GM23248 (cell line): ENCODE measurements at regions not wholly inside any gene's neighbourhood (a gene's known extent, or its start where the extent isn't known, plus 50 kb on each side); places are given as distances from the start of the nearest gene placed in this dataset.

ENCODE experiments used
- DNase-seq: peaks from one replicate; pipeline ENCODE4 v3.0.0-alpha.2; 2015
- H2AFZ ChIP-seq: fragments of 200-600 bp; sonication (generic); 2 replicates; pipeline ENCODE4 v1.6.1; 2016; ENCODE audit warnings: antibody characterized with exemption
- H3F3A ChIP-seq: fragments of 200-600 bp; sonication (generic); 2 replicates; pipeline ENCODE4 v1.6.1; 2016; ENCODE audit warnings: mild to moderate bottlenecking, antibody characterized with exemption, mixed run types; ENCODE audit not compliant: insufficient read depth
- H3K27ac ChIP-seq: fragments of 200-600 bp; sonication (generic); 2 replicates; pipeline ENCODE4 v1.5.1; 2016; ENCODE audit warnings: mild to moderate bottlenecking
- H3K27me3 ChIP-seq: fragments of 200-600 bp; sonication (generic); replicated peaks from 2 replicates; pipeline ENCODE4 v1.6.1; 2016; ENCODE audit warnings: mild to moderate bottlenecking; ENCODE audit not compliant: insufficient read depth
- H3K36me3 ChIP-seq: fragments of 200-600 bp; sonication (generic); 2 replicates; pipeline ENCODE4 v1.6.1; 2016; ENCODE audit warnings: low read depth, mild to moderate bottlenecking
- H3K4me1 ChIP-seq: fragments of 200-600 bp; sonication (generic); 2 replicates; pipeline ENCODE4 v1.6.1; 2016; ENCODE audit warnings: mild to moderate bottlenecking; ENCODE audit not compliant: insufficient read depth
- H3K4me2 ChIP-seq: fragments of 200-600 bp; sonication (generic); one replicate; pipeline ENCODE4 v1.6.1; 2016; ENCODE audit warnings: mild to moderate bottlenecking; ENCODE audit not compliant: unreplicated experiment
- H3K4me3 ChIP-seq: fragments of 200-600 bp; sonication (generic); 2 replicates; pipeline ENCODE4 v1.5.1; 2016; ENCODE audit warnings: mild to moderate bottlenecking
- H3K79me2 ChIP-seq: fragments of 200-600 bp; sonication (generic); 2 replicates; pipeline ENCODE4 v1.6.1; 2016; ENCODE audit warnings: mild to moderate bottlenecking; ENCODE audit not compliant: insufficient read depth
- H3K9ac ChIP-seq: fragments of 200-600 bp; sonication (generic); 2 replicates; pipeline ENCODE4 v1.6.1; 2016; ENCODE audit warnings: mild to moderate bottlenecking
- H3K9me2 ChIP-seq: fragments of 200-600 bp; sonication (generic); 2 replicates; pipeline ENCODE4 v1.6.1; 2016; ENCODE audit warnings: mixed run types, mild to moderate bottlenecking, moderate library complexity; ENCODE audit not compliant: insufficient read depth
- H3K9me3 ChIP-seq: fragments of 200-600 bp; sonication (generic); one replicate; pipeline ENCODE4 v1.6.1; 2017; ENCODE audit warnings: low read depth
- H4K20me1 ChIP-seq: fragments of 200-600 bp; sonication (generic); 2 replicates; pipeline ENCODE4 v1.6.0; 2016; ENCODE audit not compliant: insufficient read depth
- EZH2 ChIP-seq: fragments of 200-600 bp; sonication (generic); IDR thresholded peaks from 2 replicates; pipeline ENCODE4 v1.6.1; 2018; ENCODE audit warnings: antibody characterized with exemption, mild to moderate bottlenecking; ENCODE audit not compliant: insufficient read depth, poor library complexity, severe bottlenecking
- EZH2phosphoT487 ChIP-seq: fragments of 200-600 bp; sonication (generic); IDR thresholded peaks from 2 replicates; pipeline ENCODE4 v1.6.1; 2018; ENCODE audit warnings: antibody characterized with exemption, moderate library complexity, mild to moderate bottlenecking, low read depth; ENCODE audit not compliant: insufficient read depth
- WGBS, 2 experiments: methylation state at CpG; one replicate each; pipeline ENCODE4 v1.1.6; 2015 to 2017; ENCODE audit warnings: low lambda C conversion rate in 2 of 2, low coverage in 1 of 2; ENCODE audit errors: missing lambda C conversion rate in 2 of 2; 5-methylcytosine and 5-hydroxymethylcytosine counted together
- in situ Hi-C: fragments of 300-500 bp; cut with MboI; formaldehyde crosslinking; loops from 2 replicates; pipeline ENCODE4 v1.15.0; 2020

- no peaks in the 10 kb centered on the region for H3K27me3 ChIP-seq
- TF ChIP-seq EZH2 (no peak), EZH2phosphoT487 (no peak)
- no peaks in the 10 kb centered on the region for H3K36me3 ChIP-seq
- peaks cover 10% of the 10 kb centered on the region for H3F3A ChIP-seq
- no peaks in the 10 kb centered on the region for H3K9me2 ChIP-seq
- H3K4me1 ChIP-seq, result peaks cover 20% of the 10 kb centered on the region
- DNase-seq, result peak; percentile 11
- no peak overlapping the region for H3K27ac ChIP-seq
- 55 to 61% methylated on average over 2 of the region's 2 CpGs for WGBS, 2 experiments
- no peak overlapping the region for H2AFZ ChIP-seq
- H3K9me3 ChIP-seq, result no peaks in the 10 kb centered on the region
- no peaks in the 10 kb centered on the region for H3K79me2 ChIP-seq
- H3K4me2 ChIP-seq, result peak overlapping the region; percentile 32
- in situ Hi-C loops, result no loop called here
- H4K20me1 ChIP-seq, result no peaks in the 10 kb centered on the region
- no peak overlapping the region for H3K4me3 ChIP-seq
- H3K9ac ChIP-seq, result no peak overlapping the region
Observed at GRCh38 chr18:22643731-22644130, 226.0 kb upstream of the CTAGE1 start.

GRCh38 chr18:22650247-22650646 is 232.5 kb upstream of the CTAGE1 start:
- peak; percentile 26 for DNase-seq

DNA sequence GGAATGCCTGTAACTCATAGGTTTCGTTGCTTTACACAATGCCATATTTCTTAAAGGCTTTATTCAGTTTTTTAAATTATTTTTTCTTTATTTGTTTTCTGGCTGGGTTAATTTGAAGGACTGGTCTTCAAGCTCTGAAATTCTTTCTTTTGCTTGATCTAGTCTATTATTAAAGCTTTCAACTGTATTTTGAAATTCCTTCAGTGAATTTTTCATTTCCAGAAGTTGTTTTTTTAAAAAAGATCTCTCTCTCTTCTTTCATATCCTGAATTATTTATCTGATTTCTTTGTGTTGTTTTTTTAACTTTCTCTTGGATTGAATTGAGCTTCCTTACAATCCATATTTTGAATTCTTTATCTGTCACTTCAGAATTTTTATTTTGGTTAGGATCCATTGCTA is 239.9 kb upstream of the CTAGE1 start:
- H3K9me3 ChIP-seq, result peaks cover 7% of the 10 kb centered on the region
- H3K9me2 ChIP-seq, result no peaks in the 10 kb centered on the region
- no peak overlapping the region for H3K9ac ChIP-seq
- in situ Hi-C loops, result no loop called here
- no peaks in the 10 kb centered on the region for H3F3A ChIP-seq
- H4K20me1 ChIP-seq, result no peaks in the 10 kb centered on the region
- H3K79me2 ChIP-seq, result no peaks in the 10 kb centered on the region
- TF ChIP-seq EZH2 (no peak), EZH2phosphoT487 (no peak)
- H3K27me3 ChIP-seq, result no peaks in the 10 kb centered on the region
- no peak for DNase-seq
- H3K4me2 ChIP-seq, result no peak overlapping the region
- 17 to 29% methylated on average over 1 of the region's 1 CpG for WGBS, 2 experiments
- no peaks in the 10 kb centered on the region for H3K36me3 ChIP-seq
- no peaks in the 10 kb centered on the region for H3K4me1 ChIP-seq
- H2AFZ ChIP-seq, result no peak overlapping the region
- no peak overlapping the region for H3K27ac ChIP-seq
- H3K4me3 ChIP-seq, result no peak overlapping the region

More at GRCh38 chr18:22650247-22650646, 232.5 kb upstream of the CTAGE1 start:
- H3F3A ChIP-seq, result no peaks in the 10 kb centered on the region
- H3K27me3 ChIP-seq, result no peaks in the 10 kb centered on the region
- no peak overlapping the region for H3K9ac ChIP-seq
- H3K4me3 ChIP-seq, result no peak overlapping the region
- H2AFZ ChIP-seq, result no peak overlapping the region
- H3K9me2 ChIP-seq, result no peaks in the 10 kb centered on the region
- no peaks in the 10 kb centered on the region for H4K20me1 ChIP-seq
- H3K4me1 ChIP-seq, result 0 out of 2 replicates have a peak, but pooled peaks cover 3% of the 10 kb centered on the region
- no peaks in the 10 kb centered on the region for H3K9me3 ChIP-seq
- H3K79me2 ChIP-seq, result no peaks in the 10 kb centered on the region
- H3K36me3 ChIP-seq, result no peaks in the 10 kb centered on the region
- TF ChIP-seq EZH2phosphoT487 (no peak), EZH2 (no peak)
- H3K27ac ChIP-seq, result no peak overlapping the region
- in situ Hi-C loops, result no loop called here
- H3K4me2 ChIP-seq, result no peak overlapping the region

DNA sequence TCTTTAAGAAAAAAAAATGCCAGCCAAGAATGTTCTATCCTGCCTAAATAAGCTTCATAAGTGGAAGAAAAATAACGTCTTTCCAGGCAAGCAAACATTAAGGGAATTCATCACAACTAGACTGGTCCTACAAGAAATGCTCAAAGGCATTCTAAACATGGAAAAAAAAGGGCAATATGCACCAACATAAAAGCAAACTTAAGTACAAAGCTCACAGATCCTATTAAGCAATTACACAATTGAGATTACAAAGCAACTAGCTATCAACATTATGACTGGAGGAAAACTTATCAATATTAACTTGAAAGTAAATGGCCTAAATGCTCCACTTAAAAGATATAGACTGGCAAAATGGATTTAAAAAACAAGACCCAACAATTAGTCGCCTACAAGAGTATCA is 240.6 kb upstream of the CTAGE1 start:
- Histone ChIP-seq H3K4me2 (no peak overlapping the region), H3K9me2 (no peaks in the 10 kb centered on the region), H3K9ac (no peak overlapping the region), H3K9me3 (peaks cover 7% of the 10 kb centered on the region), H3K36me3 (no peaks in the 10 kb centered on the region), H3K79me2 (no peaks in the 10 kb centered on the region), H4K20me1 (no peaks in the 10 kb centered on the region), H3F3A (no peaks in the 10 kb centered on the region), H3K4me3 (no peak overlapping the region), H2AFZ (no peak overlapping the region), H3K4me1 (no peaks in the 10 kb centered on the region), H3K27ac (no peak overlapping the region), H3K27me3 (no peaks in the 10 kb centered on the region)
- TF ChIP-seq EZH2phosphoT487, result no peak
- no peak for TF ChIP-seq EZH2
- DNase-seq, result no peak
- in situ Hi-C loops, result no loop called here
- WGBS, 2 experiments, result 14 to 19% methylated on average over 2 of the region's 2 CpGs

GRCh38 chr18:22663378-22663777 is 245.7 kb upstream of the CTAGE1 start:
- no peak overlapping the region for H3K9ac ChIP-seq
- no peaks in the 10 kb centered on the region for H3K36me3 ChIP-seq
- TF ChIP-seq EZH2, result no peak
- TF ChIP-seq EZH2phosphoT487, result no peak
- H3K4me1 ChIP-seq, result peaks cover 13% of the 10 kb centered on the region
- DNase-seq, result no peak
- H3K27ac ChIP-seq, result no peak overlapping the region
- H3K27me3 ChIP-seq, result no peaks in the 10 kb centered on the region
- H3F3A ChIP-seq, result peaks cover 13% of the 10 kb centered on the region
- H3K79me2 ChIP-seq, result no peaks in the 10 kb centered on the region
- no peaks in the 10 kb centered on the region for H3K9me3 ChIP-seq
- no peak overlapping the region for H3K4me3 ChIP-seq
- WGBS, 2 experiments, result 91 to 100% methylated on average over 1 of the region's 1 CpG
- no peaks in the 10 kb centered on the region for H3K9me2 ChIP-seq
- no peak overlapping the region for H3K4me2 ChIP-seq
- in situ Hi-C loops, result no loop called here
- no peaks in the 10 kb centered on the region for H4K20me1 ChIP-seq
- H2AFZ ChIP-seq, result no peak overlapping the region
